ENCODE measurements at regions not wholly inside any gene's neighbourhood (a gene's known extent, or its start where the extent isn't known, plus 50 kb on each side); places are given as distances from the start of the nearest gene placed in this dataset.

- no peaks in the 10 kb centered on the region for H4K20me1 ChIP-seq (ENCODE audit: insufficient read depth, low read length)
- no peak overlapping the region for H3K27ac ChIP-seq (ENCODE audit: low read length)
- no peak for TF ChIP-seq CTCF (IDR thresholded peaks at IDR 0.05; ENCODE audit: borderline replicate concordance, extremely low read depth, low read length, poor library complexity, severe bottlenecking)
- no peak for TF ChIP-seq EZH2 (IDR thresholded peaks at IDR 0.05; ENCODE audit: borderline replicate concordance, low read depth, low read length, severe bottlenecking)
- H3K9me3 ChIP-seq (ENCODE audit: insufficient read depth, low read length, severe bottlenecking): no peaks in the 10 kb centered on the region
- no peak for ATAC-seq (ENCODE audit: insufficient read depth, low read depth)
- no peak overlapping the region for H3K4me3 ChIP-seq (ENCODE audit: low read depth in 1 of 2, low read length in 2 of 2)
- H3K79me2 ChIP-seq (ENCODE audit: insufficient read depth, low read length): no peaks in the 10 kb centered on the region
- H3K9ac ChIP-seq (ENCODE audit: low read depth, low read length): no peak overlapping the region
- DNase-seq: no peak
- H3K27me3 ChIP-seq (ENCODE audit: insufficient read depth, low read length, poor library complexity): peaks cover 3% of the 10 kb centered on the region
- no peaks in the 10 kb centered on the region for H3K4me1 ChIP-seq (ENCODE audit: insufficient read depth, low read length)
- no peaks in the 10 kb centered on the region for H3K36me3 ChIP-seq (ENCODE audit: insufficient read depth, low read length)
- H3K4me2 ChIP-seq (ENCODE audit: insufficient read depth, low read length): no peak overlapping the region
- H2AFZ ChIP-seq (ENCODE audit: low read depth, low read length): no peak overlapping the region
These were observed 477.1 kb upstream of the SPTLC3 start for GRCh38 chr20:12531626-12532025.

GRCh38 chr20:12535316-12535715 is 473.5 kb upstream of the SPTLC3 start:
- Histone ChIP-seq H4K20me1 (ENCODE audit: insufficient read depth, low read length) (no peaks in the 10 kb centered on the region), H3K27ac (ENCODE audit: low read length) (no peak overlapping the region), H3K9me3 (ENCODE audit: insufficient read depth, low read length, severe bottlenecking) (no peaks in the 10 kb centered on the region), H3K36me3 (ENCODE audit: insufficient read depth, low read length) (no peaks in the 10 kb centered on the region), H2AFZ (ENCODE audit: low read depth, low read length) (no peak overlapping the region), H3K27me3 (ENCODE audit: insufficient read depth, low read length, poor library complexity) (no peaks in the 10 kb centered on the region), H3K4me2 (ENCODE audit: insufficient read depth, low read length) (no peak overlapping the region), H3K4me1 (ENCODE audit: insufficient read depth, low read length) (no peaks in the 10 kb centered on the region), H3K9ac (ENCODE audit: low read depth, low read length) (no peak overlapping the region), H3K4me3 (ENCODE audit: low read depth in 1 of 2, low read length in 2 of 2) (no peak overlapping the region), H3K79me2 (ENCODE audit: insufficient read depth, low read length) (no peaks in the 10 kb centered on the region)
- DNase-seq (no peak), ATAC-seq (ENCODE audit: insufficient read depth, low read depth) (no peak)
- no peak for TF ChIP-seq CTCF (IDR thresholded peaks at IDR 0.05; ENCODE audit: borderline replicate concordance, extremely low read depth, low read length, poor library complexity, severe bottlenecking)
- no peak for TF ChIP-seq EZH2 (IDR thresholded peaks at IDR 0.05; ENCODE audit: borderline replicate concordance, low read depth, low read length, severe bottlenecking)

GRCh38 chr20:12535770-12536169 is 473.0 kb upstream of the SPTLC3 start:
- H3K4me2 ChIP-seq (ENCODE audit: insufficient read depth, low read length): no peak overlapping the region
- no peak overlapping the region for H3K27ac ChIP-seq (ENCODE audit: low read length)
- H3K9me3 ChIP-seq (ENCODE audit: insufficient read depth, low read length, severe bottlenecking): no peaks in the 10 kb centered on the region
- ATAC-seq (ENCODE audit: insufficient read depth, low read depth): no peak
- H3K9ac ChIP-seq (ENCODE audit: low read depth, low read length): no peak overlapping the region
- no peaks in the 10 kb centered on the region for H3K4me1 ChIP-seq (ENCODE audit: insufficient read depth, low read length)
- H3K36me3 ChIP-seq (ENCODE audit: insufficient read depth, low read length): no peaks in the 10 kb centered on the region
- no peak for DNase-seq
- H3K4me3 ChIP-seq (ENCODE audit: low read depth in 1 of 2, low read length in 2 of 2): no peak overlapping the region
- H2AFZ ChIP-seq (ENCODE audit: low read depth, low read length): no peak overlapping the region
- no peaks in the 10 kb centered on the region for H3K27me3 ChIP-seq (ENCODE audit: insufficient read depth, low read length, poor library complexity)
- no peaks in the 10 kb centered on the region for H4K20me1 ChIP-seq (ENCODE audit: insufficient read depth, low read length)
- no peaks in the 10 kb centered on the region for H3K79me2 ChIP-seq (ENCODE audit: insufficient read depth, low read length)
- no peak for TF ChIP-seq CTCF (IDR thresholded peaks at IDR 0.05; ENCODE audit: borderline replicate concordance, extremely low read depth, low read length, poor library complexity, severe bottlenecking)
- no peak for TF ChIP-seq EZH2 (IDR thresholded peaks at IDR 0.05; ENCODE audit: borderline replicate concordance, low read depth, low read length, severe bottlenecking)

GRCh38 chr20:12554426-12554825 is 454.3 kb upstream of the SPTLC3 start:
- Histone ChIP-seq H3K79me2 (ENCODE audit: insufficient read depth, low read length) (no peaks in the 10 kb centered on the region), H3K4me3 (ENCODE audit: low read depth in 1 of 2, low read length in 2 of 2) (no peak overlapping the region), H3K4me1 (ENCODE audit: insufficient read depth, low read length) (no peaks in the 10 kb centered on the region), H3K4me2 (ENCODE audit: insufficient read depth, low read length) (no peak overlapping the region), H3K9me3 (ENCODE audit: insufficient read depth, low read length, severe bottlenecking) (no peaks in the 10 kb centered on the region), H3K27me3 (ENCODE audit: insufficient read depth, low read length, poor library complexity) (peaks cover 3% of the 10 kb centered on the region), H2AFZ (ENCODE audit: low read depth, low read length) (no peak overlapping the region), H3K9ac (ENCODE audit: low read depth, low read length) (no peak overlapping the region), H3K27ac (ENCODE audit: low read length) (no peak overlapping the region), H3K36me3 (ENCODE audit: insufficient read depth, low read length) (no peaks in the 10 kb centered on the region), H4K20me1 (ENCODE audit: insufficient read depth, low read length) (no peaks in the 10 kb centered on the region)
- no peak for TF ChIP-seq CTCF (IDR thresholded peaks at IDR 0.05; ENCODE audit: borderline replicate concordance, extremely low read depth, low read length, poor library complexity, severe bottlenecking)
- TF ChIP-seq EZH2 (IDR thresholded peaks at IDR 0.05; ENCODE audit: borderline replicate concordance, low read depth, low read length, severe bottlenecking): no peak
- no peak for ATAC-seq (ENCODE audit: insufficient read depth, low read depth)
- DNase-seq: no peak
